HG03342 (cell line): ENCODE measurements at regions not wholly inside any gene's neighbourhood (a gene's known extent, or its start where the extent isn't known, plus 50 kb on each side); places are given as distances from the start of the nearest gene placed in this dataset.

Experiments used
- ATAC-seq: cut with Tn5 transposase; IDR thresholded peaks from one replicate; pipeline ENCODE4 v1.9.1; 2021; ENCODE audit warnings: mild to moderate bottlenecking, moderate library complexity; ENCODE audit not compliant: unreplicated experiment

DNA sequence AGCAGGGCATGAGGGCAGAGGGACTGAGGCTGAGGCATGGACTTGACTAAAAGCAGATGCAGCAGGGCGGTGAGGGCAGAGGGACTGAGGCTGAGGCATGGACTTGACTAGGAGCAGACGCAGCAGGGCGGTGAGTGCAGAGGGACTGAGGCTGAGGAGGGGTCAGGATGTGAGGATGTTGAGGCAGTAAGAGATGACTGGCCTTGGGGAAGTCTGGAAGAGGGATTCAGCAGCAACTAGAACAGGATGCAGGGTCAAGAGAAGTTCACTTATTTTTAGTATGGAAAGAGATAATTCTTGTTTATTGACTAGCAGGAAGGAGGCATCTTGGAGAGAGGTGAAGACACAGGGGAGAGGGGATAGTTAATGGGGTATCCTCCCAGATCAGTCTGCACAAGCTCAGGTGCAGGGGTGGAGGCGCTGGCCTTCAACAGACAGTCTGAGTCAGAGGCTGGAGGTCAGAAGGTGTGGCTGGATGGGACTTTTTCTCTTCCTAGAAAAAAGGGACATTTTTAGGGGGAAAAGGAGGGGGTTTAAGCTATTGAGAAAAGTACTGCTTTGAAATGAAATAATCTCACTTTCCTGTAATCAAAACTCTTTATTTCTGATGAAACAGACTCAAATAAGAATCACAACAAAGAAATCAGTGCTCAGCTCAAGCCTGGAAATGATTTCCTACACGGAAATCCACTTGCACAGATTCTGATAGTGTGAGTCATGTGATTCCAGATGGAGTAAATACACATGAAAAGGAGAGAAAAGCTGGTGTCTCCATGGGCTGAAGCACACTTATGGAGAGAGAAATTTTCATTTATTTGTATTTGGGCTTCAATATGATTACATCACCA lies 130.9 kb downstream of the PALM2AKAP2 start:
- ATAC-seq, result no peak

- ATAC-seq, result no peak
Measured at GRCh38 chr9:109912082-109912582, 132.1 kb downstream of the PALM2AKAP2 start.

DNA sequence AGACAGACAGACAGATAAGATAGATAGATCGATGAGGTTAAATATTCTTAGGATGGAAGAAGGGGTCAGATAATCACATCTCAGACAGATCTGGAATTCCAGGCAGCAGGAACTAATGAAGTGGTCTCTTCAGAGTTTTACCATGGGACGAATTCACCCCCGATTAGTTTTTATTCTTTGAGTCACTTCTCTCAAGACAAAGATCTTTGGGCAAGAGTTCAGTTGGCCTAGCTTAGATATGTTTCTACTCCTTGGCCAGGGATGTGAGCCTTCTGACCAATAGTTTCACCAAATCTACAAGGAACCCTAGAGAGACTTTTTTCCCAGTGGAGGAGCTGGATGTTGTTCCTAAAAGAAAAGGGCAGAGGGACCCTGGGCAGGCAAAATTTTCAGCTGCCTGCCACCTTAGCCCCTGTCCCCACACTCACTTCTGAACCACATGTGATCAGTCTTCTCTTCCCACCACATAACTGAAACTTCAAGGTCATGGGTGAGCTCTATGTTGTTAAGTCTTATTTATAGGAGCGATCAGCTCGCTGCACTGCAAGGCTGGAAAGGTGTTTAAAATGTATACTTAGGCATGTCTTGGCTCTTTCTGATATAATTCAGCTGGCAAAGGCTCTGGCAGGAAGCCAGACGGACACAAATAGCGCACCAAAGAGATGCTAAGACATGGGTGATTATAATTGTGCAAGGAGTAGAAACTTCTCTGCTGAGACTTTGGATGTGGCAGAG lies 132.9 kb downstream of the PALM2AKAP2 start:
- ATAC-seq, result no peak

DNA sequence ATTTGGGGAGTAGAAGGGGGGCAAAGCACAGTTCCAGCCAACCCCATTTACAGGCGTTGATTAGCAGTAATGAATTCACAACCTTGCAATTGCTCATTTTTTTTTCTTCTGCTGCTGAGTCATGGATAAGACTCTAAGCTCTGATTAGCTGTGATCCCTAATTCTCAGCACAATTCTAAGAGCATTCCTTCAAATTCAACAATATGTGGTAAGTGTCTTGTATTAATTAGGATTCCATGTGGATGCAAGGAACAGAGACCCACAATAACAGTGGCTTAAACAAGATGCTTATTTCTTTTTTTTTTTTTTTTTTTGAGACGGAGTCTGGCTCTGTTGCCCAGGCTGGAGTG lies 133.4 kb downstream of the PALM2AKAP2 start:
- no peak for ATAC-seq

DNA sequence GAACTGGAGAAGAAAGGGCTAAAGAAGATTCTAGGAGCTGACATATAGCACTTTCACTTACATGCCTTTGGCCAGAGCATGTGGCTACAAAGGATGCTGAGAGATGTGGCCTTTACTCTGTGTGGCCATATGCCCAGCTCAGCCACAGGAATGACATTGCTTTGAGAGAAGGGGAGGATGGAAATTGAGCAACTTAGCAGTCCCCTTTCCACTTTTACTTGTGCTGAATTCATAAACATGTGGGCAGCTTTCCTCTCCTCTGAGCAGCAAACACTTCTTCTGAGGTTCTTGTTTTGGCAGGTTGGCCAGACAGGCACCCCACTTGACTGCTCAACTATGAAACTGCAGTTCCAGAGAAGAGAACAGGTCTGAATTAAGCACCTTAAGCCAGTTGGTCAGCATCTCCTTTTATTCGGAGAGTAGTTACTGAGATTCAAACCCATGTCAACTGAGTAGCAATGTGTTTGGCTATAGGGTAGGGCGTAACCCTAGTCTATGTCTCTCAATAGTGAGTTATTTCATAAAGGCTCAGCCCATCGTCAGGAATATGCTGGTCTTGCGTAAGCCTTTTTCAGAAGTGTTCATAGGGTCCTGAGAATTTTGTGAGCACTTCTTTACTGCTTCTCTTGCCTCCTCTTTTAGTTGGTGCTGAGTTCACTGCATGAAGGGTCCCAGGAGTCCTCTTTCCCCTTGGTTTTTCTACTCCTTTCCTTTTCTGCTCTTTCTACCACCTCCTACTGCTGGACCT lies 134.5 kb downstream of the PALM2AKAP2 start:
- peak; percentile 48 for ATAC-seq

DNA sequence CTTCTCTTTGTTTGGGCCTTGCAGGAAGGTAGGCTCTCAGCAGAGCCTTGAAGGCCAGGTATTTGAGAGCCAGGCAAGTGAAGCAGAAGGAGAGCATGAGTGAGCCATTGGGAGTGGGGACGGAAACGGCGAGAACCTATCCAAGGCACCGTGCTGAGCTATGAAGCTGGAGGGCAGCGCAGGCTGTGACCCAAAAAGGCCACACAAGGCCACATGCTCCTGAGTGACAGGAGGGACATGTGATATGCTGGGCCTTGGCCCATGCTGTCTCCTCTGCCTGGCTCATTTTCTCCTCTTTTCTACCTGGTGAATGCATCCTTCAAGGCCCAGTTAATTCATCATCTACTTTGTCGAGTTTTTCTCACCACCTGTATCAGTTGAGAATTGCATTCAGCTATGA lies 136.3 kb downstream of the PALM2AKAP2 start:
- no peak for ATAC-seq

- ATAC-seq, result peak; percentile 66
Measured at GRCh38 chr9:109918339-109919163, 138.6 kb downstream of the PALM2AKAP2 start.

DNA sequence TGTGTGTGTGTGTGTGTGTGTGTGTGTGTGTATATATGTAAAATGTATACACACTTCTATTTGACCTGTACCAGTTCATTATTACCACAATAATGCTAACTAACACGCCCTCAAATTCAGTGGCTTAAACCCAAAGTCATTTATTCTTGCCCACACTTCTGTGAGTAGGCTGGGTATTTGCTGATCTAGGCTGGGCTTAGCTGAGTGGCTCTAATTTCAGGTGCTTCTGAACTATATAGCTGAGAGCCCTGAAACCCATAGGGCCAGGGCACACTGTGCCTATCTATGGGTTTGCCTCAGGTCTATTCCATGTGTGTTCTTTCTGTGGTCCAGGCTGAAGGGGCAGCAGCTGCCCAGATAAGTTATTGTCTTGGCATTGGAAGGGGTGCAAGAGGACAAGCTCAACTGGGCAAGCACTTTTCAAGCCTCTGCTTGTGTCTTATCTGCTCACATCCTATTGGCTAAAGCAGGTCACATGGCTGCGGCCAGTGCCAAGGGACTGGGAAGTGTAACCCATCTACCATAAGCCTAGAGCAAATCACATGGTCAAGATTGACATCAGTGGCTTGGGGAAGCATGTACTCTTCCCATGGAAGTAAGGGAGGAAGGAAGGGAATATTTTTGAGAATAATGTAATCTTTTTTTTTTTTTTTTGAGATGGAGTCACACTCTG lies 139.9 kb downstream of the PALM2AKAP2 start:
- ATAC-seq, result no peak

DNA sequence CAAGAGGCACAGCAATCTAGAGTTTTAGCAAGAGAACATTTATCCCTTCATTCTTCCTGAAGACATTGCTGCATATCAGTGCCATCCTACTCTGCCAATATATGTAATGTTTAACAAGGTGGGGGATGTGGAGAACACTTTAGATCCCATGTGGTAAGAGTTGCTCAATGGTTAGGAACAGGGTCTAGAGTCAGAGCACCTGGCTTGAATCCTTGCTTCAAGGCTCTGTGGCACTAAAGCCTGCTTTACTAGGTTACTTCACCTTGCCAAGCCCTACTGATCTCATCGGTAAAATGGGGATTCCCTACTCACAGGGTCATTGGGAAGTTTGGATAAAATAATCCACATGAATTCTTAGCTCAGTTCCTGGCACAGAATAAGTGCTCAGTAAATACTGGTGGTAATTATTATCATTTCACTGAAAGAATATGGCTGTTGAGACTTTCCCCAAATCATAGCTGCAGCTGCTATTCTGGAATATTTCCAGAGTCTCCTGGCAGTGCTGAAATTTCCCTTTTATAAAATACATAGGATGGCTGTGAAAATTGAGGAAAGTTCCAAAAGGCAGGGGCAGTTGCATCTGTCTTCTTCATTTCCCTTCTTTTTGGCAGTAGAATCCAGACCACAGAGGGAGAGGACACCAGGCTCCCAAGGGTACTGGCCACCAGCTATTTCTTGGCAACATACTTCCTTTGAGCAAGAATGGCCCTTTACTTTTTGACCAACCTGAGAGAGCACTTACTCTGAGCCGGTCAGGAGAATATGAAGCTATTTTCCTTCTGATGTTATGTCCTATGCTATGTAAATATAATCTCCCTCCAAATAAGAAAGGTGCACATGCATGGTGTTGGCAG lies 142.8 kb downstream of the PALM2AKAP2 start:
- ATAC-seq, result no peak

DNA sequence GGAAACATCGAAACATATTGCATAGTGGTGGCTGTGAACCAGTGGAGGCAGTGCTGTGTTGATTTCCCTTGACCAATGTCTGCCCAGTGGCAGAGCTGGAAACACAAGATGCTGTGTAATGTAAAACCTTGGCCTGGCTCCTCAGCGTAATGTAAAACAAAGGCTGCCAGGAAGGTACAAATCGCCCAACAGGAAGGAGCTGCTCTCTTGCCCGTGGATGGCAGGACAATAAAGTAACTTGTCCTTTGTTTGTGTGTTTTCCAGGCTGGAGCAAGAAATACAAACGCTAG lies 143.4 kb downstream of the PALM2AKAP2 start:
- ATAC-seq, result no peak

DNA sequence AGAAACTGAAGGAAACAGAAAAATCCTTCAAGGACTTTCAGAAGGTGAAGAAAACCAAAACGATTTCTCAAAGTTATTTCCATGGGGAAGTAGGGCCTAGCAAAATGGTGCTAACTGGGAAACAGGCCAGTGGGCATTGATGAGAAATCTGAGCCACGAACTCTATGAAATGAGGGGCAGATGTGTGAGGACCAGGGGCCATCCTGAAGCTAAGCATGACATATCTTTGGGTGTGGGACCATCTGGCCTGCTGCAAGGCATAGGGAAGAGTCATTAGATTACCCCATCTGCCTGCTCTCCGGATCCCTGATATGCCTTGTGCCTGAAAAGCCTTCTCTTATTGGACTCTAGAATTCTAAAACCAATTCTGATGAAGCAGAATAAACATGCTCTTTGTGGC lies 143.8 kb downstream of the PALM2AKAP2 start:
- no peak for ATAC-seq

GRCh38 chr9:109925799-109926198 lies 145.8 kb downstream of the PALM2AKAP2 start:
- ATAC-seq, result no peak

DNA sequence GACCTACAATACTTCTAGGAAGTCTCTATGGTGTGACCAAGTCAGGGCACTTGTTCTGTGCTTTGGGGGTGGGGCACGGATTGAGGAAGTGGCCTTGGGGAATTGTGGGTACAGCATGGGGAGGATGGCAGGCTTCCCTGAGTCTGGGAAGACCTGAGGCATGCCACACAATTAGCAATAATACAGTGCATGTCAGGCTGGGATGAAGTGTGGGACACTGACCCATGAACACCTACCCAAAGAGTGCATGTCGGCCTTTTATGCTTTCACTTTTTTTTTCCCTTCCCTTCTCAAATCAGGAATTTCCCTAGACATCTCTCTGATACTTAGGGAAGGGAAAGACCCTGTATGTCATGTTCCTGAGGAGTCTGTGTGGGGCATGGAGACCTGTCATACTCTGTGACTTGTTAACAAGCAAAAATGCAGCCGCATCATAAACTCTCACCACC lies 146.4 kb downstream of the PALM2AKAP2 start:
- ATAC-seq, result no peak

- ATAC-seq, result no peak
Measured at GRCh38 chr9:109931623-109932022, 151.6 kb downstream of the PALM2AKAP2 start.

- no peak for ATAC-seq
Measured at GRCh38 chr9:109934136-109934856, 154.3 kb downstream of the PALM2AKAP2 start.

DNA sequence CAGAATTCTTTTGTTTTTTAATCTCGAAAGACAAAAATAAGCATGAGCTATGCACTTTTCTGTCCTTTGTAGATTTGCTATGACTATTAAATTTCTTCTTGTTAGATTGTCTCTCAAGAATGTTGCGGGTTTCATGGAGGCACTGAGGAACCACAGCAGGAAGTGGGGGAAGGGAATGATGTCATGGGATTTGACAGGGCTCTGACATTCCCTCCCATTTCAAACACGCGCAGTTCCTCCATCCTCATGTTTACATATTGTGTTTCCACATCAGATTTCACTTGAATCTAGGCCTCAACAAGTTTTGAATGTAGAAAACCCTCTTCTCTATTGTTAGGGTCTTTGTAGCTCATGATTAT lies 154.8 kb downstream of the PALM2AKAP2 start:
- no peak for ATAC-seq

DNA sequence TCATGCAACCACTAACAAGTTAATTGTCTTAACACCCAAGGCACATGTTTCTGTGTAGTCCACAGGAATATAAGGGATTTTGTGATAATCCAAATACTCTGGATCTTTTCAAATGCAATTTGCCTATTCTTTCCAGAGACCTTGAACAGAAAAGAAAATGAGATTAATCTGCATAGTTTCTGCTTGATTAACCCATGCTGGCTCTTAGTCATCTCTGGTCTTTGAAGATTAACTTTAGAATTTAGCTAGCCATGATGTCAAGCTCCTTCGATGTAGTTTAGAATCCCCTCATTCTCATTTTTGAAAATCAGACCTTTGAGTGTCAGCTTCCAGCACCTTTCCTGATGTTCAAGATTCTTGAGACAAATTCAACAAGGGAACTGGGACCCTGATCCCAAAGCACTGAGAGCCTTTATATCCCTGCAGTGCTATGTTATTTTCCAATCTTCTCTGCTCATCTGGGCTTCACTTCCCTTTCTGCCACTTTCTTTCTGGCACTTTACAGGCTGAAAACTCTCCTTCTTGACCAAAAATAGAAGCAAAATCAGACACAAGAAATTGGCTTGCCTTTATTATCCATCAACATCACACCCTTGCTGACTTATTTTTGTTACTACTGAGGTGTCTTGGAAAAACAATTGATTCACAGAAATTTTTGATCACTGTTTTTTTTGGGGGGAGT lies 155.5 kb downstream of the PALM2AKAP2 start:
- peak; percentile 58 for ATAC-seq

- ATAC-seq, result no peak
Measured at GRCh38 chr9:109937861-109938453, 158.0 kb downstream of the PALM2AKAP2 start.
